ENCODE measurements at regions not wholly inside any gene's neighbourhood (a gene's known extent, or its start where the extent isn't known, plus 50 kb on each side); places are given as distances from the start of the nearest gene placed in this dataset.

- no peaks in the 10 kb centered on the region for H3K9me3 ChIP-seq (ENCODE audit: low read depth, low read length, poor library complexity, severe bottlenecking)
- H3K4me1 ChIP-seq (ENCODE audit: insufficient read depth, low read length, poor library complexity, severe bottlenecking) = no peaks in the 10 kb centered on the region
- ChIA-PET CTCF (no interaction called here), POLR2A (ENCODE audit: low non-redundant PET) (no interaction called here)
- no TSS peak for BruUV-seq (replicated peaks)
- intact Hi-C loops (cut with micrococcal nuclease; ENCODE audit: unreplicated experiment) = no loop called here
- no peaks in the 10 kb centered on the region for H3K36me3 ChIP-seq (ENCODE audit: insufficient read depth, low read length, poor library complexity, severe bottlenecking)
- no peak for DNase-seq (ENCODE audit: low spot score)
- H3K27me3 ChIP-seq (replicated peaks; ENCODE audit: insufficient read depth, low read depth, low read length, poor library complexity) = no peaks in the 10 kb centered on the region
- TF ChIP-seq EZH2 (IDR thresholded peaks at IDR 0.05; ENCODE audit: borderline replicate concordance, low read depth, low read length, poor library complexity, severe bottlenecking) (no peak), CTCF (conservative IDR thresholded peaks at IDR 0.05; ENCODE audit: low read depth, low read length) (no peak)
- H3K4me3 ChIP-seq (ENCODE audit: low read depth, low read length, poor library complexity, severe bottlenecking) = no peak overlapping the region
- no peak overlapping the region for H3K27ac ChIP-seq (ENCODE audit: low read depth, low read length, poor library complexity, severe bottlenecking)
Observed at GRCh38 chr7:121537031-121537430, 140.9 kb upstream of the FAM3C start.

GRCh38 chr7:121531175-121532070 lies 135.3 kb upstream of the FAM3C start:
- Histone ChIP-seq H3K4me1 (ENCODE audit: insufficient read depth, low read length, poor library complexity, severe bottlenecking) (peaks cover 28% of the 10 kb centered on the region), H3K27me3 (replicated peaks; ENCODE audit: insufficient read depth, low read depth, low read length, poor library complexity) (no peaks in the 10 kb centered on the region), H3K27ac (ENCODE audit: low read depth, low read length, poor library complexity, severe bottlenecking) (peak overlapping the region; percentile 61), H3K4me3 (ENCODE audit: low read depth, low read length, poor library complexity, severe bottlenecking) (no peak overlapping the region), H3K36me3 (ENCODE audit: insufficient read depth, low read length, poor library complexity, severe bottlenecking) (no peaks in the 10 kb centered on the region), H3K9me3 (ENCODE audit: low read depth, low read length, poor library complexity, severe bottlenecking) (peaks cover 5% of the 10 kb centered on the region)
- CTCF ChIA-PET = no interaction called here
- POLR2A ChIA-PET (ENCODE audit: low non-redundant PET) = no interaction called here
- intact Hi-C loops (cut with micrococcal nuclease; ENCODE audit: unreplicated experiment) = loop anchor here (5.0 kb wide), 1 partner anchor 579 kb away; the partner anchor contains the start of gene ING3
- BruUV-seq (replicated peaks) = no TSS peak
- peak; percentile 82 for DNase-seq (ENCODE audit: low spot score)
- TF ChIP-seq EZH2 (IDR thresholded peaks at IDR 0.05; ENCODE audit: borderline replicate concordance, low read depth, low read length, poor library complexity, severe bottlenecking) = no peak
- no peak for TF ChIP-seq CTCF (conservative IDR thresholded peaks at IDR 0.05; ENCODE audit: low read depth, low read length)

GRCh38 chr7:121530227-121531174 lies 134.4 kb upstream of the FAM3C start:
- intact Hi-C loops (cut with micrococcal nuclease; ENCODE audit: unreplicated experiment) = loop anchor here (5.0 kb wide), 1 partner anchor 578 kb away; the partner anchor contains the start of gene ING3
- H3K9me3 ChIP-seq (ENCODE audit: low read depth, low read length, poor library complexity, severe bottlenecking) = peaks cover 5% of the 10 kb centered on the region
- no peaks in the 10 kb centered on the region for H3K36me3 ChIP-seq (ENCODE audit: insufficient read depth, low read length, poor library complexity, severe bottlenecking)
- H3K4me3 ChIP-seq (ENCODE audit: low read depth, low read length, poor library complexity, severe bottlenecking) = no peak overlapping the region
- no peaks in the 10 kb centered on the region for H3K27me3 ChIP-seq (replicated peaks; ENCODE audit: insufficient read depth, low read depth, low read length, poor library complexity)
- H3K27ac ChIP-seq (ENCODE audit: low read depth, low read length, poor library complexity, severe bottlenecking) = peak overlapping the region; percentile 61
- peaks cover 28% of the 10 kb centered on the region for H3K4me1 ChIP-seq (ENCODE audit: insufficient read depth, low read length, poor library complexity, severe bottlenecking)
- DNase-seq (ENCODE audit: low spot score) = peak; percentile 96
- ChIA-PET CTCF (no interaction called here), POLR2A (ENCODE audit: low non-redundant PET) (no interaction called here)
- no TSS peak for BruUV-seq (replicated peaks)
- TF ChIP-seq CTCF (conservative IDR thresholded peaks at IDR 0.05; ENCODE audit: low read depth, low read length) = no peak
- TF ChIP-seq EZH2 (IDR thresholded peaks at IDR 0.05; ENCODE audit: borderline replicate concordance, low read depth, low read length, poor library complexity, severe bottlenecking) = no peak

All from A673 (cell line).